Prostate gland (tissue), 2 donors: ENCODE measurements at regions not wholly inside any gene's neighbourhood (a gene's known extent, or its start where the extent isn't known, plus 50 kb on each side); places are given as distances from the start of the nearest gene placed in this dataset.

ENCODE experiments used
- CTCF ChIP-seq, 4 experiments: fragments of 200-600 bp in 2 of 4; fragments of 450-650 bp in 2 of 4; sonication (generic) in 2 of 4; IDR thresholded peaks; 1 replicate in 3 of 4; 2 replicates in 1 of 4; pipeline ENCODE4 v1.5.1; 2016 to 2019; ENCODE audit warnings: antibody characterized with exemption in 4 of 4, mild to moderate bottlenecking in 2 of 4, moderate library complexity in 2 of 4
- POLR2A ChIP-seq: fragments of 450-650 bp; IDR thresholded peaks from one replicate; pipeline ENCODE4 v1.6.1; 2016; ENCODE audit warnings: antibody characterized with exemption, mild to moderate bottlenecking

GRCh38 chr2:175399326-175399725, 217.8 kb upstream of the ATP5MC3 start:
- TF ChIP-seq CTCF (IDR thresholded peaks at IDR 0.05) (no peak), POLR2A (no peak)
